Ascending aorta (tissue), 2 donors: ENCODE measurements at regions not wholly inside any gene's neighbourhood (a gene's known extent, or its start where the extent isn't known, plus 50 kb on each side); places are given as distances from the start of the nearest gene placed in this dataset.
"Not testable (repeated sequence)": the region's sequence is repeated elsewhere in the genome, so short reads cannot be mapped to it uniquely, and the experiment has no call there.

ENCODE experiments used
- DNase-seq, 2 donors: peaks; one replicate each; pipeline ENCODE4 v3.0.0-alpha.2; 2019; ENCODE audit warnings: low spot score in 2 of 2
- H3K27ac ChIP-seq, 2 donors: fragments of 200-600 bp; sonication (generic); one replicate each; pipeline ENCODE4 v1.5.1; 2016 to 2017; ENCODE audit warnings: mild to moderate bottlenecking in 1 of 2
- H3K27me3 ChIP-seq: fragments of 200-600 bp; sonication (generic); one replicate; pipeline ENCODE4 v1.5.1; 2017
- H3K36me3 ChIP-seq, 2 donors: fragments of 200-600 bp; sonication (generic); one replicate each; pipeline ENCODE4 v1.5.1; 2016
- H3K4me1 ChIP-seq, 2 donors: fragments of 200-600 bp; sonication (generic); one replicate each; pipeline ENCODE4 v1.5.1; 2016 to 2017; ENCODE audit warnings: mild to moderate bottlenecking in 1 of 2
- H3K4me3 ChIP-seq, 2 donors: fragments of 200-600 bp; sonication (generic); one replicate each; pipeline ENCODE4 v1.5.1; 2016 to 2017; ENCODE audit warnings: mild to moderate bottlenecking in 1 of 2
- H3K9me3 ChIP-seq, 2 donors: fragments of 200-600 bp; sonication (generic); one replicate each; pipeline ENCODE4 v1.5.1; 2016
- intact Hi-C: fragments of 100-400 bp; cut with DNase I; formaldehyde crosslinking; loops from one replicate; pipeline ENCODE4 v1.15.1; 2023
- TF ChIP-seq, protein P1 (sequence below), 3 experiments: fragments of 200-600 bp in 2 of 3; fragments of 450-650 bp in 1 of 3; sonication (generic) in 2 of 3; IDR thresholded peaks; one replicate each; pipeline ENCODE4 v1.5.1; 2016 to 2019; ENCODE audit warnings: antibody characterized with exemption in 3 of 3, mild to moderate bottlenecking in 1 of 3, moderate library complexity in 1 of 3

DNA sequence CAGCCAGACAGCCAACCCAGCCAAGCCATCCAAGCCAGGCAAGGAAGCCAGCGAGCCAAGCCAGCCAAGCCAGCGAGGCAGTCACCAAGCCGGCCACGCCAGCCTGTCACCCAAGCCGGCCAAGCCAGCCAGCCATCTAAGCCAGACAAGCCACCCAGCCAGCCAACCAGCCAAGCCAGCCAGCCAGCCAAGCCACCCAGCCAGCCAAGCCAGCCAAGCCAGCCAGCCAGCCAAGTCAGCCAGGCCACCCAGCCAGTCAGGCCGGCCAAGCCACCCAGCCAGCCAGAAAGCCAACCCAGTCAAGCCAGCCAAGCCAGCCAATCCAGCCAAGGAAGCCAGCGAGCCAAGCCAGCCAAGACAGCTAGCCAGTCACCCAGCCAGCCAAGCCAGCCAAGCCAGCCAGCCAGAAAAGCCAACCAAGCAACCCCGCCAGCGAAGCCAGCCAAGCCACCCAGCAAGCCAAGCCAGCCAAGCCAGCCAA is 201.2 kb downstream of the GOLGA6L6 start:
- Histone ChIP-seq H3K27ac (no peak overlapping the region), H3K36me3 (no peaks in the 10 kb centered on the region), H3K4me3 (no peak overlapping the region), H3K27me3 (no peaks in the 10 kb centered on the region), H3K9me3 (peaks cover 8 to 16% of the 10 kb centered on the region in 2 donors), H3K4me1 (no peaks in the 10 kb centered on the region)
- intact Hi-C loops, result no loop called here
- TF ChIP-seq, protein P1, sequence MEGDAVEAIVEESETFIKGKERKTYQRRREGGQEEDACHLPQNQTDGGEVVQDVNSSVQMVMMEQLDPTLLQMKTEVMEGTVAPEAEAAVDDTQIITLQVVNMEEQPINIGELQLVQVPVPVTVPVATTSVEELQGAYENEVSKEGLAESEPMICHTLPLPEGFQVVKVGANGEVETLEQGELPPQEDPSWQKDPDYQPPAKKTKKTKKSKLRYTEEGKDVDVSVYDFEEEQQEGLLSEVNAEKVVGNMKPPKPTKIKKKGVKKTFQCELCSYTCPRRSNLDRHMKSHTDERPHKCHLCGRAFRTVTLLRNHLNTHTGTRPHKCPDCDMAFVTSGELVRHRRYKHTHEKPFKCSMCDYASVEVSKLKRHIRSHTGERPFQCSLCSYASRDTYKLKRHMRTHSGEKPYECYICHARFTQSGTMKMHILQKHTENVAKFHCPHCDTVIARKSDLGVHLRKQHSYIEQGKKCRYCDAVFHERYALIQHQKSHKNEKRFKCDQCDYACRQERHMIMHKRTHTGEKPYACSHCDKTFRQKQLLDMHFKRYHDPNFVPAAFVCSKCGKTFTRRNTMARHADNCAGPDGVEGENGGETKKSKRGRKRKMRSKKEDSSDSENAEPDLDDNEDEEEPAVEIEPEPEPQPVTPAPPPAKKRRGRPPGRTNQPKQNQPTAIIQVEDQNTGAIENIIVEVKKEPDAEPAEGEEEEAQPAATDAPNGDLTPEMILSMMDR (IDR thresholded peaks at IDR 0.05), result no peak
- DNase-seq, result peak in 1 of 2 donors; percentile 82

DNA sequence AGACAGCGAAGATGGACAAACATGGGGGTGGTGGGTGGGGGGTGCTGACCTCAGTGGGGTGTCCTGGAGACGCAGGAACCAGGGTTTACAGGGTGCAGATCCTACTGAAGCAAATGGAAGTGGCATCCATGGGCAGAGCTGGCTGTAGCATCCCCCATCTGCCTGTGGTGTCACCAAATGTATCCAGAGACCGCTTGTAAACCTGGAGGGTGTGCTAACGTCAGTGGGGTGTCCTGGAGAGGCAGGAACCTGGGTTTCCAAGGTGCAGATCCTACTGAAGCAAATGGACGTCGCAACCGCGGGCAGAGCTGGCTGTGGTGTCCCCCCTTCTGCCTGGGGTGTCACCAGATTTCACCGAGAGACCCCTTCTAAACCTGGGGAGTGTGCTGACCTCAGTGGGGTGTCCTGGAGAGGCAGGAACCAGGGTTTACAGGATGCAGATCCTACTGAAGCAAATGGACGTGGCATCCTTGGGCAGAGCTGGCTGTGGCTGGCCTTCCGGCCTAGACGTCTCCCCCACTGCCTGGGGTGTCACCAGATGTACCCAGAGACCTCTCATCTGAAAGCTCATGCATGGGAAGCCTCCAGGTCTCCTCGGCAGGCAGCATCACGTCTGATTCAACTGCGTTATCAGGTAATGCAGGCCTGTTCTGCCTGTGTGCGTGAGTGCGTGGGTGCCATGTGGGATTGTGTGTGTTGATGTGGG is 202.4 kb downstream of the GOLGA6L6 start:
- H3K27ac ChIP-seq, H3K36me3 ChIP-seq, H3K4me3 ChIP-seq, H3K27me3 ChIP-seq, intact Hi-C loops, H3K4me1 ChIP-seq, DNase-seq: not testable (repeated sequence)
- H3K9me3 ChIP-seq, result peaks cover 8 to 16% of the 10 kb centered on the region in 2 donors

- not testable (repeated sequence) for DNase-seq
These were observed 202.9 kb downstream of the GOLGA6L6 start for GRCh38 chr15:20338671-20339070.

GRCh38 chr15:20337238-20337637 is 204.4 kb downstream of the GOLGA6L6 start:
- H3K36me3 ChIP-seq, DNase-seq, intact Hi-C loops, H3K4me3 ChIP-seq, H3K27me3 ChIP-seq, H3K4me1 ChIP-seq, H3K27ac ChIP-seq: not testable (repeated sequence)
- peaks cover 8 to 16% of the 10 kb centered on the region in 2 donors for H3K9me3 ChIP-seq

More at GRCh38 chr15:20338671-20339070, 202.9 kb downstream of the GOLGA6L6 start:
- H3K27ac ChIP-seq, intact Hi-C loops, H3K4me1 ChIP-seq, H3K4me3 ChIP-seq, H3K36me3 ChIP-seq, H3K27me3 ChIP-seq: not testable (repeated sequence)
- peaks cover 8 to 16% of the 10 kb centered on the region in 2 donors for H3K9me3 ChIP-seq

GRCh38 chr15:20334451-20334850 is 207.1 kb downstream of the GOLGA6L6 start:
- not testable (repeated sequence) for H3K9me3 ChIP-seq, DNase-seq

DNA sequence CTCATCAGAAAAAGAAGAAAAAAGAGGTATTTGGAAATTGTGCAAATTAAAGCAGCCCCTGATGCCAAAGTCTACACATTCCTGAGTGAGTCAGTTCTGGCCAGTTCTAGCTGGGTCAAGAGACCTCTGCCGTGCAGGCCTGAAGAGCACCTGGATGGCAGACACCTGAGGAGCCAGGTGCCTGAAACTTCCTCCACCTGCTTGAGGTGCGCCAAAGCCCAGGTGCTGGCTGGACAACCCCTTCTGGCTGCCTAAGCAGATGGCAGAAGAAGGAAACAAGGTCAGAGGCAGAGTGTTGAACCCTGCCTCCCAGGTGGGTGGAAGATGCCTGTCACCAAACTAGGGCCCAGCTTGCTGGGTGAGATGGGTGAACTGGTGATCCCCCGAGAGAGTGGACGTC is 215.8 kb downstream of the GOLGA6L6 start:
- H3K4me3 ChIP-seq, H3K9me3 ChIP-seq, H3K27me3 ChIP-seq, H3K27ac ChIP-seq, H3K4me1 ChIP-seq, intact Hi-C loops, H3K36me3 ChIP-seq, DNase-seq: not testable (repeated sequence)

More at GRCh38 chr15:20334451-20334850, 207.1 kb downstream of the GOLGA6L6 start:
- intact Hi-C loops, H3K27ac ChIP-seq, H3K4me3 ChIP-seq, H3K4me1 ChIP-seq, H3K27me3 ChIP-seq, H3K36me3 ChIP-seq: not testable (repeated sequence)

DNA sequence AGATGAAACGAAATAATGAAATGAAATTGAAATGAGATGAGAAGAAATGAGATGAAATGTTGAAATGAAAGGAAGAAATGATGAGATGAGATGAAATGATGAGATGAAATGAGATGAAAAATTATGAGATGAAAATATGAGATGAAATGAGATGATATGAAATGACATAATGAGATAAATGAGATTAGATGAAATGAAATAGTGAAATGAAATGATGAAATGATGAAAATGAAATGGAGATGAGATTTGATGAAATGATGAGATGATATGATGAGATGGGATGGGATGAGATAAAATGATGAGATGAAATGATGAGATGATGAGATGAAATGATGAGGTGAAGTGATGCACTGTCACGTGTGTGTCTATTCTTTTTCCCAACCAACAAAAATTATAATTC is 224.5 kb downstream of the GOLGA6L6 start:
- intact Hi-C loops, H3K9me3 ChIP-seq, H3K36me3 ChIP-seq, H3K27ac ChIP-seq, H3K4me3 ChIP-seq, H3K4me1 ChIP-seq, H3K27me3 ChIP-seq, DNase-seq: not testable (repeated sequence)

DNA sequence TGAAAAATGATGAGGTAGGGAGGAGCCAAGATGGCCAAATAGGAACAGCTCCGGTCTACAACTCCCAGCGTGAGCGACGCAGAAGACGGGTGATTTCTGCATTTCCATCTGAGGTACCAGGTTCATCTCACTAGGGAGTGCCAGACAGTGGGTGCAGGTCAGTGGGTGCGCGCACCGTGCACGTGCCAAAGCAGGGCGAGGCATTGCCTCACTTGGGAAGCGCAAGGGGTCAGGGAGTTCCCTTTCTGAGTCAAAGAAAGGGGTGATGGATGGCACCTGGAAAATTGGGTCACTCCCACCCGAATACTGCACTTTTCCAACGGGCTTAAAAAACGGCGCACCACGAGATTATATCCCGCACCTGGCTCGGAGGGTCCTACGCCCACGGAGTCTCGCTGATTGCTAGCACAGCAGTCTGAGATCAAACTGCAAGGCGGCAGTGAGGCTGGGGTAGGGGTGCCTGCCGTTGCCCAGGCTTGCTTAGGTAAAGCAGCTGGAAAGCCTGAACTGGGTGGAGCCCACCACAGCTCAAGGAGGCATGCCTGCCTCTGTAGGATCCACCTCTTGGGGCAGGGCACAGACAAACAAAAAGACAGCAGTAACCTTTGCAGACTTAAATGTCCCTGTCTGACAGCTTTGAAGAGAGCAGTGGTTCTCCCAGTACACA is 230.5 kb downstream of the GOLGA6L6 start:
- H3K4me3 ChIP-seq, H3K27me3 ChIP-seq, H3K4me1 ChIP-seq, H3K27ac ChIP-seq, H3K9me3 ChIP-seq, DNase-seq, H3K36me3 ChIP-seq, intact Hi-C loops: not testable (repeated sequence)

DNA sequence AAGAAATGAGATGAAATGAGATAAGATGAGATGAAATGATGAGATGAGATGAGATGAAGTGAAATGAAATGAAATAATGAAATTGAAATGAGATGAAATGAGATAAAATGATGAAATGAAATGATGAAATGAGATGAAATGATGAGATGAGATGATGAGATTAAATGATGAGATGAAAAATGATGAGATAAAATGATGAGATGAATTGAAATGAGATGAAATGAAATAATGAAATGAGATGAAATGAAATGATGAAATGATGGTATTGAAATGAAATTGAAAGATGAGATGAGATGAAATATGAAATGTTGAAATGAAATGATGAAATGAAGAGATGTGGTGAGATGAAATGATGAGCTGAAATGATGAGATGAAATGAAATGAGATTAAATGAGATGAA is 231.0 kb downstream of the GOLGA6L6 start:
- intact Hi-C loops, result no loop called here
- no peak for DNase-seq
- H3K9me3 ChIP-seq, result no peaks in the 10 kb centered on the region
- no peak overlapping the region for H3K4me3 ChIP-seq
- H3K27ac ChIP-seq, result no peak overlapping the region
- TF ChIP-seq, protein P1 (IDR thresholded peaks at IDR 0.05), result no peak
- H3K27me3 ChIP-seq, result no peaks in the 10 kb centered on the region
- no peaks in the 10 kb centered on the region for H3K4me1 ChIP-seq
- no peaks in the 10 kb centered on the region for H3K36me3 ChIP-seq

DNA sequence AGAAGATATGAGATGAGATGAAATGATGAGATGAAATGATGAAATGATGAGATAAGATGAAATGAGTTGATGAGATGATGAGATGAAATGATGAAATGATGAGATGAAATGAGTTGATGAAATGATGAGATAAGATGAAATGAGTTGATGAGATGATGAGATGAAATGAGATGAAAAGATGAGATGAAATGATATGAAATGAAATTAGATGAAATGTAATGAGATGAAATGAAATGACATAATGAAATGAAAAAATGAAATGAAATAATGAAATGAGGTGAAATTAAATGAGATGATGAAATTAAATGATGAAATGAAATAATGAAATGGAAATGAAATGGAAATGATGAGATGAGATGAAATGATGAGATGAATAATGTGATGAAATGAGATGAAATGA is 231.6 kb downstream of the GOLGA6L6 start:
- H3K4me1 ChIP-seq, DNase-seq, H3K36me3 ChIP-seq, H3K4me3 ChIP-seq, intact Hi-C loops, H3K27ac ChIP-seq, H3K9me3 ChIP-seq, H3K27me3 ChIP-seq: not testable (repeated sequence)

GRCh38 chr15:20309395-20309794 is 232.2 kb downstream of the GOLGA6L6 start:
- intact Hi-C loops, DNase-seq, H3K4me3 ChIP-seq, H3K4me1 ChIP-seq, H3K27me3 ChIP-seq, H3K27ac ChIP-seq, H3K36me3 ChIP-seq, H3K9me3 ChIP-seq: not testable (repeated sequence)

GRCh38 chr15:20308027-20308690 is 233.4 kb downstream of the GOLGA6L6 start:
- H3K4me3 ChIP-seq, H3K27me3 ChIP-seq, H3K4me1 ChIP-seq, H3K36me3 ChIP-seq, DNase-seq, H3K27ac ChIP-seq, intact Hi-C loops, H3K9me3 ChIP-seq: not testable (repeated sequence)
